ENCODE measurements at regions not wholly inside any gene's neighbourhood (a gene's known extent, or its start where the extent isn't known, plus 50 kb on each side); places are given as distances from the start of the nearest gene placed in this dataset.
"Not testable (repeated sequence)": the region's sequence is repeated elsewhere in the genome, so short reads cannot be mapped to it uniquely, and the experiment has no call there.

DNA sequence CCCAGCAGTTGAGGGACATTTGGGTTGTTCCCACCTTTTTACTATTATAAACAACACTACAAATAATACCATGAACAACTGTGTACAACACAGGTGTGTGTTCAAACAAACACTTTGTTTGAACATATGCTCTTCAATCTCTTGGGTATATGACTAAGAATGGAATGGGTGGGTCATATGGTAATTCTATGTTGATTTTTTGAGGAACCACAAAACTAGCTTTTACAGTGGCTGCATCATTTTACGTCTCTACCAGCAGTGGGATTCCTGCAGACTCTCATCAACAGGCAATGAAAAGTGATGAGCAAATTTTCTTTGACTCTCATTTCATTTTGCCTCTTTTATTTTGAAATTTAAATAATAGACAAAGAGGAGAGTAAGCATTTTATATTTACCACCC is 116.9 kb upstream of the KLF14 start:
- DNase-seq (no peak), ATAC-seq (replicated peaks in 1 of 4) (no peak)
- no peaks in the 10 kb centered on the region for H3K27me3 ChIP-seq (replicated peaks in 1 of 2; ENCODE audit: control insufficient read depth in 2 of 2, extremely low read depth in 1 of 2, insufficient read depth in 2 of 2, low read length in 1 of 2)
- H3K4me1 ChIP-seq (ENCODE audit: control insufficient read depth in 1 of 2, extremely low read depth in 1 of 2, insufficient read depth in 2 of 2, low read length in 2 of 2): no peaks in the 10 kb centered on the region
- H3K27ac Mint-ChIP-seq: no peak overlapping the region
- H3K4me1 Mint-ChIP-seq: no peaks in the 10 kb centered on the region
- H3K4me3 ChIP-seq (ENCODE audit: control insufficient read depth in 1 of 2, extremely low read depth in 1 of 2, low read length in 1 of 2): no peak overlapping the region
- no peak overlapping the region for H3K4me3 Mint-ChIP-seq
- peaks cover 30% of the 10 kb centered on the region for H3K36me3 Mint-ChIP-seq
- H3K27me3 Mint-ChIP-seq: no peaks in the 10 kb centered on the region
- no peaks in the 10 kb centered on the region for H3K9me3 ChIP-seq
- WGBS (ENCODE audit: insufficient coverage): no CpG with 5 or more reads among the region's 1 CpG
- no peak overlapping the region for H3K27ac ChIP-seq (ENCODE audit: low read length)
- ChIA-PET CTCF (interaction anchor here in 1 of 2 donors (1.0 kb wide), 1 partner anchor 661 kb away, joined by 3 read pairs; no protein-coding TSS in a partner anchor), POLR2A (interaction anchor here in 1 of 2 donors (0.7 kb wide), 1 partner anchor 631 kb away, joined by 3 read pairs; no protein-coding TSS in a partner anchor)
- peaks cover 0 to under 1% of the 10 kb centered on the region in 2 donors for H3K36me3 ChIP-seq (ENCODE audit: control insufficient read depth in 2 of 2, extremely low read depth in 1 of 2, insufficient read depth in 1 of 2, low read length in 1 of 2)
- H3K9me3 Mint-ChIP-seq: no peaks in the 10 kb centered on the region

DNA sequence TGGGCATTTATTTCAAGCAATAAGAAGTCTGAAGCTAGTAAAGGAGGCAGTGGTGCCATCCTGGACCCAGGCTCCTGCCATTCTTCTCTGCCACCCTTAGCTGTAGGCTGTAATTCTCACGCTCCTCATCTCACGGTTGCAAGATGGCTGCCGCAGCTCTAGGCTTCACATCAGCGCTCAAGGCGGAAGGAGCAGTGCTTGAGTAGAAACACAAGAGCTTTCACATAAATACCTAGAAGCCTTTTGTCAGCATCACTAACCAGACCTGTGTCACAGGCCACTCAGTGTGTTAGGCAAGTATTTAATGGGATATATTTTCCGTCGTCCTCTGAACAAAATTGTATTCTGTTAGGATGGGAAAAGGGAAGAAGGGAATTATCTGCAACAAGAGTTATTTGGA is 118.9 kb upstream of the KLF14 start:
- ChIA-PET CTCF (no interaction called here), POLR2A (interaction anchor here in 1 of 2 donors (0.7 kb wide), 1 partner anchor 614 kb away, joined by 3 read pairs; no protein-coding TSS in a partner anchor)
- H3K4me1 Mint-ChIP-seq: no peaks in the 10 kb centered on the region
- Histone ChIP-seq H3K9me3 (no peaks in the 10 kb centered on the region), H3K4me3 (ENCODE audit: control insufficient read depth in 1 of 2, extremely low read depth in 1 of 2, low read length in 1 of 2) (no peak overlapping the region), H3K4me1 (ENCODE audit: control insufficient read depth in 1 of 2, extremely low read depth in 1 of 2, insufficient read depth in 2 of 2, low read length in 2 of 2) (no peaks in the 10 kb centered on the region), H3K27ac (ENCODE audit: low read length) (no peak overlapping the region), H3K36me3 (ENCODE audit: control insufficient read depth in 2 of 2, extremely low read depth in 1 of 2, insufficient read depth in 1 of 2, low read length in 1 of 2) (peaks cover 0 to 8% of the 10 kb centered on the region in 2 donors), H3K27me3 (replicated peaks in 1 of 2; ENCODE audit: control insufficient read depth in 2 of 2, extremely low read depth in 1 of 2, insufficient read depth in 2 of 2, low read length in 1 of 2) (no peaks in the 10 kb centered on the region)
- peaks cover 48% of the 10 kb centered on the region for H3K36me3 Mint-ChIP-seq
- H3K4me3 Mint-ChIP-seq: no peak overlapping the region
- peaks cover 3 to 17% (median 15%) of the 10 kb centered on the region in 3 donors for H3K9me3 Mint-ChIP-seq
- H3K27ac Mint-ChIP-seq: no peak overlapping the region
- no peaks in the 10 kb centered on the region for H3K27me3 Mint-ChIP-seq
- no peak for DNase-seq
- no peak for ATAC-seq (replicated peaks in 1 of 4)
- no CpG with 5 or more reads among the region's 7 CpGs for WGBS (ENCODE audit: insufficient coverage)

DNA sequence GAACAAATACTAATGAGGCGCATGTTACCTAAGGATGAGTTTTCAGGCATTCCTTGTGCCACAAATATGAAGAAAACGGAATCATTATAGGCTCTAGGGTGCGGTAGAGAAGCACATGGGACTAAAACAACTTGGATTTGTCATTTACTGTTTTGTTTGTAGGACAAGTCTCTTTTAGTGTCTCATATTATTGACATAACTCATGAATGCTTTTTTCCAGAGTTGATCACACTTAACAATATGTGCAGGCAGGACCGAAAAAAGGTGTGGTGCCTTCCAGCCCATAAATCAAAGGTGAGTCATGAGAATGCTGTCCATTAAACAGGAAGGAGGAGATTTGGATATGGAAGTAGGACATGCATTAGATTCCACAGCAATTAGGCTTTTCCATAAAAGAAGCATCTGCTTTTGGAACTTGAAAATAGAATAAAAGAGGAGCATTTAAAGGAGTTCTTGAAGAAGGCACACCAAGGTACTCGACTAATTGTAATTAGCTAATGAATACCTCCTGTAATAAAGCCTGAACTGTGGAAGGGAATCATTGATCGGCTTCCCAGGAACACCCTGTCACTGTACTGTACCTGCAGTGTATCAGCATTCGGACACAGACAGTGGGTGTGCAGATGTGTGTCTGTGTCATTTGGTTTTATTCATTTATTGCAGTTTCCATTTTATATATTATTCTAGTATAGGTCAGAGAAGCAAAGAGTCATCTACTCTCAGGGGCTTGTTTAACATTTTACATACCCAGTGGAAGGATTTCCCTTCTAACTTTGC is 119.7 kb upstream of the KLF14 start:
- no peaks in the 10 kb centered on the region for H3K27me3 ChIP-seq (replicated peaks in 1 of 2; ENCODE audit: control insufficient read depth in 2 of 2, extremely low read depth in 1 of 2, insufficient read depth in 2 of 2, low read length in 1 of 2)
- Mint-ChIP-seq H3K9me3 (peaks cover 8 to 24% (median 23%) of the 10 kb centered on the region in 3 donors), H3K36me3 (peaks cover 56% of the 10 kb centered on the region), H3K4me1 (no peaks in the 10 kb centered on the region), H3K27ac (no peak overlapping the region), H3K27me3 (no peaks in the 10 kb centered on the region), H3K4me3 (no peak overlapping the region)
- ATAC-seq (replicated peaks in 1 of 4) (no peak), DNase-seq (no peak)
- H3K36me3 ChIP-seq (ENCODE audit: control insufficient read depth in 2 of 2, extremely low read depth in 1 of 2, insufficient read depth in 1 of 2, low read length in 1 of 2): peaks cover 0 to 8% of the 10 kb centered on the region in 2 donors
- no peaks in the 10 kb centered on the region for H3K9me3 ChIP-seq
- H3K4me3 ChIP-seq (ENCODE audit: control insufficient read depth in 1 of 2, extremely low read depth in 1 of 2, low read length in 1 of 2): no peak overlapping the region
- ChIA-PET POLR2A (no interaction called here), CTCF (no interaction called here)
- H3K4me1 ChIP-seq (ENCODE audit: control insufficient read depth in 1 of 2, extremely low read depth in 1 of 2, insufficient read depth in 2 of 2, low read length in 2 of 2): no peaks in the 10 kb centered on the region
- WGBS (ENCODE audit: insufficient coverage): 93% methylated on average over 2 of the region's 7 CpGs
- no peak overlapping the region for H3K27ac ChIP-seq (ENCODE audit: low read length)

DNA sequence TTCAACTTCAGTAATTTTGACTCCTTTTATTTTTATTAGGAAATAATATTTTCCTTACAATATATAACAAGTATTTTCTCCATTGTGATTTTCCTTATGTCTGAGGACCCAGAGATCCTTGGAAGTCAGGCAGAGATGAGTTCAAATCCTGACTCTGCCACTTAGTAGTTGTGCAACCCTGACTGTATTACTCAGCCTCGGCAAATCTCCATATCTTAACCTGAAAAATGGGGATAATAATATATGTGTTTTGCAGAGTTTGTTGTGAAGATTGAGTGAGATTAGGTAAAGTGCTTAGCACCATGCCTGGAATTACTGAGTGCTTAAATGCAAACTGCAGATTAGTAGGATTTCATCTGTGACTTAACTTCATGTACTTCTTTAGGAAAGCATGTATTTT is 120.5 kb upstream of the KLF14 start:
- H3K36me3 Mint-ChIP-seq: peaks cover 64% of the 10 kb centered on the region
- Histone ChIP-seq H3K27me3 (replicated peaks in 1 of 2; ENCODE audit: control insufficient read depth in 2 of 2, extremely low read depth in 1 of 2, insufficient read depth in 2 of 2, low read length in 1 of 2) (no peaks in the 10 kb centered on the region), H3K9me3 (no peaks in the 10 kb centered on the region), H3K27ac (ENCODE audit: low read length) (no peak overlapping the region), H3K36me3 (ENCODE audit: control insufficient read depth in 2 of 2, extremely low read depth in 1 of 2, insufficient read depth in 1 of 2, low read length in 1 of 2) (peaks cover 0 to 8% of the 10 kb centered on the region in 2 donors), H3K4me3 (ENCODE audit: control insufficient read depth in 1 of 2, extremely low read depth in 1 of 2, low read length in 1 of 2) (no peak overlapping the region), H3K4me1 (ENCODE audit: control insufficient read depth in 1 of 2, extremely low read depth in 1 of 2, insufficient read depth in 2 of 2, low read length in 2 of 2) (no peaks in the 10 kb centered on the region)
- no CpG with 5 or more reads among the region's 1 CpG for WGBS (ENCODE audit: insufficient coverage)
- no peaks in the 10 kb centered on the region for H3K4me1 Mint-ChIP-seq
- no peak overlapping the region for H3K4me3 Mint-ChIP-seq
- POLR2A ChIA-PET: no interaction called here
- ATAC-seq (replicated peaks in 1 of 4) (no peak), DNase-seq (no peak)
- H3K27ac Mint-ChIP-seq: no peak overlapping the region
- CTCF ChIA-PET: no interaction called here
- no peaks in the 10 kb centered on the region for H3K27me3 Mint-ChIP-seq
- H3K9me3 Mint-ChIP-seq: peaks cover 14 to 32% (median 31%) of the 10 kb centered on the region in 3 donors

DNA sequence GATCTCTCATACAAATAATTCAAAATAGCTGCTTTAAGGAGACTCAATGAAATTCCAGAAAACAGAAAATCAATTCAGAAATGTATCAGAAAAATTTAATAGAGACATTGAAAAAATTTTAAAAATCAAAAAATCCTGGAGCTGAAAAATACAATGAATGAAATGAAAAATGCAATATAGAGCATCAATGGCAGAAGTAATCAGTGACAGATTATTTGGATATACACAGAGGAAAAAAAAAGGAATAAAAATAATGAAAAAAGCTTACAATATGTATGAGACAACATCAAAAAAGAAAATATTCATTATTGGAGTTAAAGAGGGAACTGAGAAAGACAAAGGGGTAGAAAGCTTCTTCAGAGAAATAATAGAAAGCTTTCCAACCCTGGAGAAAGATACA is 122.9 kb upstream of the KLF14 start:
- ChIA-PET CTCF (no interaction called here), POLR2A (no interaction called here)
- no peak overlapping the region for H3K4me3 Mint-ChIP-seq
- ATAC-seq (replicated peaks in 1 of 4): no peak
- Histone ChIP-seq H3K27ac (ENCODE audit: low read length) (no peak overlapping the region), H3K4me3 (ENCODE audit: control insufficient read depth in 1 of 2, extremely low read depth in 1 of 2, low read length in 1 of 2) (no peak overlapping the region), H3K36me3 (ENCODE audit: control insufficient read depth in 2 of 2, extremely low read depth in 1 of 2, insufficient read depth in 1 of 2, low read length in 1 of 2) (peaks cover 5 to 8% of the 10 kb centered on the region in 2 donors), H3K27me3 (replicated peaks in 1 of 2; ENCODE audit: control insufficient read depth in 2 of 2, extremely low read depth in 1 of 2, insufficient read depth in 2 of 2, low read length in 1 of 2) (no peaks in the 10 kb centered on the region), H3K9me3 (no peaks in the 10 kb centered on the region), H3K4me1 (ENCODE audit: control insufficient read depth in 1 of 2, extremely low read depth in 1 of 2, insufficient read depth in 2 of 2, low read length in 2 of 2) (no peaks in the 10 kb centered on the region)
- DNase-seq: no peak
- H3K4me1 Mint-ChIP-seq: no peaks in the 10 kb centered on the region
- no peaks in the 10 kb centered on the region for H3K27me3 Mint-ChIP-seq
- H3K36me3 Mint-ChIP-seq: peaks cover 86% of the 10 kb centered on the region
- peaks cover 20 to 50% (median 44%) of the 10 kb centered on the region in 3 donors for H3K9me3 Mint-ChIP-seq
- no peak overlapping the region for H3K27ac Mint-ChIP-seq

DNA sequence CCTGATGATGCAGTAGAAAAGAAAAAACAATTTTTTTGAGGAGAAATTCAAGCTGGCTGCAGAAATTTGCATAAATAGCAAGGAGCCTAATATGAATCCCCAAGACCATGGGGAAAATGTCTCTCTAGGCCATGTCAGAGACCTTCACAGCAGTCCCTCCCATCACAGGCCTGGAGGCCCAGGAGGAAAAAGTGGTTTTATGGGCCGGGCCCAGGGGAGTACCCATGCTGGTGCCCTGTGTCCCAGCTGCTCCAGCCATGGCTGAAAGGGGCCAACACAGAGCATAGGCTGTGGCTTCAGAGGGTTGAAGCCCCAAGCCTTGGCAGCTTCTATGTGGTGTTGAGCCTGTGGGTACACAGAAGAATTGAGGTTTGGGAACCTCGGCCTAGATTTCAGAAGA is 126.8 kb upstream of the KLF14 start:
- Mint-ChIP-seq H3K9me3 (peaks cover 20 to 64% (median 59%) of the 10 kb centered on the region in 3 donors), H3K36me3 (peaks cover 95% of the 10 kb centered on the region)
- H3K27ac Mint-ChIP-seq; H3K4me3 Mint-ChIP-seq; H3K4me1 Mint-ChIP-seq; H3K4me3 ChIP-seq (ENCODE audit: control insufficient read depth in 1 of 2, extremely low read depth in 1 of 2, low read length in 1 of 2); ATAC-seq (replicated peaks in 1 of 4); DNase-seq; H3K27me3 ChIP-seq (replicated peaks in 1 of 2; ENCODE audit: control insufficient read depth in 2 of 2, extremely low read depth in 1 of 2, insufficient read depth in 2 of 2, low read length in 1 of 2); H3K9me3 ChIP-seq; POLR2A ChIA-PET; H3K27ac ChIP-seq (ENCODE audit: low read length); H3K4me1 ChIP-seq (ENCODE audit: control insufficient read depth in 1 of 2, extremely low read depth in 1 of 2, insufficient read depth in 2 of 2, low read length in 2 of 2); H3K27me3 Mint-ChIP-seq; CTCF ChIA-PET: not testable (repeated sequence)
- 100% methylated on average over 1 of the region's 2 CpGs for WGBS (ENCODE audit: insufficient coverage)
- peaks cover 5 to 15% of the 10 kb centered on the region in 2 donors for H3K36me3 ChIP-seq (ENCODE audit: control insufficient read depth in 2 of 2, extremely low read depth in 1 of 2, insufficient read depth in 1 of 2, low read length in 1 of 2)

Data from T-cell (primary cell).